Hypothalamus (tissue), 51 donors: ENCODE measurements at regions not wholly inside any gene's neighbourhood (a gene's known extent, or its start where the extent isn't known, plus 50 kb on each side); places are given as distances from the start of the nearest gene placed in this dataset.
A peak's percentile ranks its signal among the peaks of the same experiment; 100 is the strongest.

Source experiments
- DNase-seq, 51 donors: peaks; one replicate each; lab custom pipeline; 2025; lab: John Stamatoyannopoulos, UW

DNA sequence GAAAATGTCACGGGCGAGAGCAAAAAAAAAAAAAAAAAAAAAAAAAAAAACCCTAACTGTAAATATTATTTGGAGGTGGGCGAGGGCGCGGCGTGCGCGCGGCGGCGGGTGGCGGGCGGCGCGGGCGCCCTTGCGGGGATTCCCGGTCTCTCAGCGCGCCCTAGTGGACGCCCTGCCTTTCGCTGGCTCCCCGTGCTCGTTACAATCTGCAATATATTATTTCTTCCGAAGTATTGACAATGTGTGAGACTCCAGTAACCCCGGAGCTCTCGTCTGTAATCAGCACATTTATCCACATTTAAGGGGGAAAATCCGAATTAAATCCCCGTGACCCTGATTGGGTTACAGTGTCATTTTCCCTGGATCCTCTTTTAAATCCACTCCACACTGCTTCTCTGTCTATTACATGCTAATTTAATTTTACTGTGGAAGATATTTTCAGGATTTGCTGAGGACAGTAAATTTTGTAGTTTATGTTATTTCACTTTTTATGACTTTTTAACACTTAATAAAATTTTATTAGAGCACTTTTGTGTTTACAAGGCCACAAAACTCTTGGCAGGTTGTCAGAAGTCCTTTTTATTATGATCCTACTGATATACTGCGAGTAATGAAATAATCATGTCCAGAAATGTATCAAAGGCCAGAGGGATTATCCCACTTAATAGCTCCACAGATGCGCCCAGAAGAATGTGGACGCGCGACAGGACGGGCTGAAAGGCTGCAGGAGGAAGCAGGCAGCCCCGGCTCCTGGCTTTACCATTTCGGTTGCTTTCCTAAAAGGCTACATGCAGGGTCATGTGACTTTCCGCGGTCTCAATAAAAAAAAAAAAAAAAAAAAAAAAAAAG, 369.1 kb downstream of the MTX2 start:
- DNase-seq, result peak in 34 of 51 donors; percentile 3 to 73 (median 24)

- no peak for DNase-seq
Observed at GRCh38 chr2:176639016-176639343, 369.7 kb downstream of the MTX2 start.

DNA sequence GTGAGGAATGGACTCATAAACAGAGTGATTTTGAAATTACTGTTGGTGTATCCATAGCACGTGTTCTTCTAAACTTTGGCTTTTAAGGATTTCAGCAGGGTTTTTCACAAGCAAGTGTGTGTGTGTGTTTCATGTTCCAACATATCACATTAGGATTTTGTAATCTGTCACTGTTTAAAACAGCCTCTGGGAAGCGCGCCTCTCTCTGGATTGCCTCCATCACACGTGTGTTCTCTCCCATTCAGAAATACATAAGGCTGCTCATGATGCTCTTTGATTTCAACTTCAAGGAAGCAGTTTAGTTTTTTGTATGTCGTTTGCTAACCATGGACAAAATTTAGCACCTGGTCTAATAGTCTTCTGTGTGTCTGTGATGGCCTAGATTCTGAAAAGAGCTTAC, 370.4 kb downstream of the MTX2 start:
- DNase-seq, result no peak

- DNase-seq, result no peak
Observed at GRCh38 chr2:176641436-176641835, 372.2 kb downstream of the MTX2 start.

DNA sequence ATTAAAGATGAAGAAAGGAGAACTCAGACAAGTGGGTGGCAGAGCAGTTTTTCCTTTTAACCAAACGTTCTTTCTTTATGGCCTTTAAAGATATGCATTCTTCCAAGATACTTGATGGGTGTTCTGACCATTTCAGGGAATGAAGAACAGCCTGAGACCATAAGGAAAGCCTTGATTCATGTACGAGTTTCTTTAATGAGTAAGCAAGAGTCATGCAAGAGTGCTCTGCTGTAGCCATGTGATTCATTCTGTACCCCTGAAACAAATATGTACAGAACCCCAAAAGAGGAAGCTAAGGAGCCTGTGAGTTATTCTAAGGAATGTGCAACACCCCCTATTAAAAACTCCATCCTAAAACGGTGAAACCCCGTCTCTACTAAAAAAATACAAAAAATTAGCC, 372.8 kb downstream of the MTX2 start:
- DNase-seq, result no peak

GRCh38 chr2:176643646-176644045, 374.4 kb downstream of the MTX2 start:
- DNase-seq, result peak in 2 of 51 donors; percentile 3 to 13

DNA sequence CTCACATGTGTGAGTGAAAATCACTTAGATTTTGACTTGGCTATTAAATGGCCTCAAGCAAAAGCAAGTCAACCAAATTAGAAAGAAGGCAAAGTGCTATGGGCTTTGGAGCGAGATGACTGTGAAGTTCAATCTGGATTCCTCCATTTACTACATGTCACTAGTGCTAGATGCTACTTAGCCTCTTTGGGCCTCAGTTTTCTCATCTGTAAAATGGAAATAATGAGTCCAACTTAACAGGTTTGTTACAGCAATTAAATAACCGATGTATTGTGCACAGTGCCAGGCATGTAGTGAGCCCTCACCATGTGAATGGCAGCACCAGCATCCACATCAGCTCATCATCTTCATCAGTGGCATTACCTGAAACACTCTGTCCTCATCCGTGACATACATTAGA, 376.3 kb downstream of the MTX2 start:
- DNase-seq, result no peak

DNA sequence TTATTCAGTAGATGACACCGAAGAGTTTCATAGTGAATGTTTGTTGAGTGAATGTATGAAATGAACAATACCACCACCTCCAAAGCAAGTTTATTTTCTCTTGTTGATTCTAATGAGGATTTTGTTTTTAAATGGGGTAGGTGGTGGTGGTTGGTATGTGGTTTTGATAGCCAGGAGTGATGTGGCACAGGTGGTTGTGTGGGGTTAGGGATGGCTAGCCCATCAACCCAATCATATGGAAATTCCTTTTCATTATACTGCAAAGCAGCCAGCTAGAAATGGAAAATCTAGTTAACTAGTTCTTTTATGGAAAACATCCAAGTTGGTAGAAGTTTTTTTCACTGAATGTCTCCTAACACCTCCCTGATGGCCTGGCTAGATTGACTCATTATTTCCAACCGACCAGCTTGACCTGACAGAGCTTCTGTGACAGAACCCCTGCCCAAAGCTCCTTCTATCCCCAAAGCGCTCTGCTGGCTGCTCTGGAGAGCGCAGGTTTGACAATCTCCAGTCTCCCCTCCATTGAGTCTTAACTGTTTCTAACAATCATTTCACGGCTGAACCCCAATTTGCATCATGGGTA, 376.9 kb downstream of the MTX2 start:
- DNase-seq, result no peak

GRCh38 chr2:176647325-176648165, 378.3 kb downstream of the MTX2 start:
- no peak for DNase-seq

DNA sequence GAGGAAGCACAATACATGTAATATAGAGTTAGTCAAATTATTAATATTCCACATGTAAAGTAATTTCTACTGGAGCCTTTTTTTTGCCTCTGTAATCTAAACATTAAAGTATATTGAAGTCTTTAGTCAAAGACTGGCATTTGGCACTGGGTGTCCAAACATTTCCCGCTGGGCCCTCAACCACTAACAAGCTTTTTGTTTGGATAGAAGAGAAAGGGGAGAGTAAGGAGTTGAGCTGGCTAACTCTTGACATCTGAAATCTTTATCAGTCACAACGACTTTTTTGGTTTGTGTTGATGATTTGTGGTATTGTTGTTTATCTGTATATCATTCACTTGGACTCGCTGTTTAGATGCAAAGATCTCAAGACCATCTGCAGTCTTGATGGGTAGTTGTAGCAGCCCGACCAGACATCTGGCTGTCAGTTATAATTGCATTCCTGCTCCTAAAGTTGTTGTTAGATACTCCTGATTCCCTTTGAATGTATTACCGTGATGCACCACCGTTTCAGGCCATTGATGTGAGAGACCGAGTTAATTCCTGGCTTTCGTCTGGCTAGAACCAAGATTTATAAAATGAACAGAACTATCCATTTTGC, 379.6 kb downstream of the MTX2 start:
- no peak for DNase-seq

DNA sequence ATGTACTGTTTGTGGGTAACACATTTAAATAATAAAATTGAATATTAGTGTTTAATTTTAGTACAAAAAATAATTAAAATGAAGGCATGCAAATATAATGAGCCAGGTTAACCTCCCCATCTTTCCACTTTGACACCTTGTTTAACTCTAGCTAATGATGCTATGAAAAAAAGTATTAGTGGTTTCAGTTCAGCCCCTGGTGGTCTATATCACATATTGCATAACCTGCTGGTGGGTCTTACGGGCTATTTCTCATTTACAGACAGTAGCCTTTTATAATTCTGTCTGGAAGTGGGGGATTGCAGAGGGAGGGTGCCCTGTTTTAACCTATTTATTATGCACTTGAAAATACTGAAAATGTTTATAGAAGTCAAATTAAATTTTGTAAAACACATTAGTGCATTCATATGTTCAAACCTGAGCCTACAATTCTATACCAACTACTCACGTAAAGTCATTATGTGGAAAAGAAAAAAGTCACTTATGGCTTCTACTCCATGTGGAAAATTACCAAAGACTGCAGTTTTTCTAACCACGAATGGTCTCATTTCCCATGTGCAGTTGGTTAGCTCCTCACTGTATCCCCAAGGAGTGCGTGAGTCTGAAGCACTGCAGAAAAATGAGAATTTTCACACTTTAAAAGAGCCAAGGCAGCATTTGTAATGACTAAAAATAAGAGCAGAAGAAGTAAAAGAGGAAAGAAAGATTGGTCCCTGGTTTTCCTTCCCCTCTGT, 381.0 kb downstream of the MTX2 start:
- DNase-seq, result no peak

- no peak for DNase-seq
Observed at GRCh38 chr2:176650838-176651555, 381.8 kb downstream of the MTX2 start.

GRCh38 chr2:176652300-176653182, 383.3 kb downstream of the MTX2 start:
- DNase-seq, result peak in 2 of 51 donors; percentile 1 to 11

DNA sequence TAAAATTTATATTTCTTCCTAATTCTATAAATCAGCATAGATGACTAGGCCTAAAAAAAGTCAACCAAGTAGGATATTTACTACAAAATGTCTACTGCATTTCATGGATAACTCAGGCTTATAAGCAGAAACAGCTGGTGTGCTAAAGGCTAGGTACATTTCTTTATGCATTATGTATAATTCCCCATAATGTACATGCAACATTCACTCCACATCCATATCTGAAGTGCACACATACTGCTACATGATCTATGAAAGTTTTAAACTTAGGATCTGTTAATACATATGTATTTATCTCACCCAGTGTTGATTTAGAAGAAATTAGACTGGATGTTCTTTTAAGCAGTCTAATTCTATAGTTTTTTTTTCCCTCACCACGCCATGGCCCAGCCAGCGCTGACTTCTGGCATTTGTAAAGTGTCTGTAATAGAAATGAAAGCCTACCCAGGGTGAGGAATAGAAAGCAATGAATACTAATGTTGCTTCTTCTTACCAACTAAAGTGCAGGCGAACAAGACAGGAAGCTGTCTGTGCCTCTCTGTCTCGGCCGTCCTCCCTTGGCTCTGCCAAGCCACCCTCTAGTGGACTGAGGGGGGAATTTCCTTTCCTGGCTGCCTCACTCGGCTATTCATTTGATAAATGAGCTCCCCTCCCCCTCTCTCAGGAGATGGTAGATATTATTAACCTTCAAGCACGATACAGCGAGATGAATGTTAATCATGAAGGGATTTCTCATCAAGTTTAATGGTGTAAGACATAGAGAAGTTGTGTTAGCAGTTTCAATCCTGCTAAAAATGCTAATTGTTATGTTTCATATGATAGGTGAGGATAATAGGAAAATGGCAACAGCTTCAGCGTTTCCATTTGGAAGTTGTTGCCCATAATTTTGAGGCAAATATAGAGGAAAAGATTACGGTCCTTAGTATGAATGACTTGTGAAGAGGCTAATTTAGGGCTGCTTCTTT, 384.5 kb downstream of the MTX2 start:
- DNase-seq, result peak in 31 of 51 donors; percentile 0 to 64 (median 31)

DNA sequence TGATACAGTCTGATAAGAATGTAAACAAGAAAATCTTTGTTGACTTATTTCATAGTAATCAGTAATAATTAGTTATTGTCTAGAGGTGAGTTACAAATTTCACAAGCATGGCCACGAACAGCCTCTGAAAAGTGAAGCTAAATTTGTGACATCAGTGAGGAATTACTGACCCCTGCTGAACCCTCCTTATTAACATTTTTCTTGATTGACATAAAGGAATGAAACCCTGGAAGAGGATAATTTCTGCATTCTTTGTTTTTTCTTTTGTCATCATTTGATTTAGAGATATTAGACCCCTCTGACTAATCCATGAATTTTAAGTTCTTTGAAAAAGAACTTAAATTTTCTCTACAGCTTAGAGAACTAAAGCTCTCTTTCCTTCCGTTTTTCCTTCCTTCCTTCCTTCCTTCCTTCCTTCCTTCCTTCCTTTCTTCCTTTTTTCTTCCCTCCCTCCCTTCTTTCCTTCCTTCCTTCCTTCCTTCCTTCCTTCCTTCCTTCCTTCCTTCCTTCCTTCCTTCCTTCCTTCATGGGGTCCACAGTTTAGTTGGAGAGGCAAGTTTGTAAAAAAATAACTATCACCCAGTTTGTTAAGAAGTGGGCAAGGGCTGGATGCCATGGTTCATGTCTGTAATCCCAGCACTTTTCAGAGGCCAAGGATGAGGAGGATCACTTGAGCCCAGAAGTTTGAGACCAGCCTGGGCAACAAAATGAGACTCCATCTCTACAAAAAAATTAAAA, 387.0 kb downstream of the MTX2 start:
- no peak for DNase-seq

DNA sequence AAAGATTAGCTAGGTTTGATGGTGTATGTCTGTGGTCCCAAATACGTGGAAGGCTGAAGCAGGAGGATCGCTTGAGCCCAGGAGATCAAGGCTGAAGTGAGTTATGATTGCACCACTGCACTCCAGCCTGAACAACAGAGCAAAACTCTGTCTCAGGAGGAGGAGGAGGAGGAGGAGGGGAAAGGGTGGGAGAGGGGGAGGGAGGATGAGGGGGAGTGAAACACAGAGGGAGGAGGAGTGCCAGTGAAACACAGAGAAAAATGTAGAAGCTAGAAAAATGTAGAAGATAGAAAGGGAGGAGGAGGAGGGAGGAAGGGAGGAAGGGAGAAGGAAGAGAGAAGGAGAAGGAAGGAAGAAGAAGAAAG, 387.5 kb downstream of the MTX2 start:
- no peak for DNase-seq

- no peak for DNase-seq
Observed at GRCh38 chr2:176657393-176657792, 388.2 kb downstream of the MTX2 start.
